Esophagus muscularis mucosa (tissue), 4 donors: ENCODE measurements at regions not wholly inside any gene's neighbourhood (a gene's known extent, or its start where the extent isn't known, plus 50 kb on each side); places are given as distances from the start of the nearest gene placed in this dataset.

Experiments used
- CTCF ChIP-seq, 3 experiments: fragments of 200-600 bp in 2 of 3; fragments of 450-650 bp in 1 of 3; sonication (generic) in 2 of 3; IDR thresholded peaks; one replicate each; pipeline ENCODE4 v1.5.1; 2017 to 2019; ENCODE audit warnings: antibody characterized with exemption in 3 of 3, mild to moderate bottlenecking in 2 of 3, moderate library complexity in 1 of 3
- EP300 ChIP-seq: sonication (generic); formaldehyde crosslinking; IDR thresholded peaks from one replicate; pipeline ENCODE4 v1.6.1; 2017; ENCODE audit warnings: antibody characterized with exemption
- POLR2A ChIP-seq: fragments of 450-650 bp; IDR thresholded peaks from one replicate; pipeline ENCODE4 v1.6.1; 2017; ENCODE audit warnings: antibody characterized with exemption, moderate library complexity, mild to moderate bottlenecking, low read depth

GRCh38 chr5:105639511-105639910, 2031.2 kb downstream of the EFNA5 start:
- TF ChIP-seq POLR2A = no peak
- TF ChIP-seq CTCF (IDR thresholded peaks at IDR 0.05) = no peak
- no peak for TF ChIP-seq EP300
